Fibroblast of skin of right quadriceps (primary cell): ENCODE measurements at regions not wholly inside any gene's neighbourhood (a gene's known extent, or its start where the extent isn't known, plus 50 kb on each side); places are given as distances from the start of the nearest gene placed in this dataset.
"Not testable (repeated sequence)": the region's sequence is repeated elsewhere in the genome, so short reads cannot be mapped to it uniquely, and the experiment has no call there.

Experiments used
- DNase-seq: peaks from one replicate; pipeline ENCODE4 v3.0.0-alpha.2; 2013

GRCh38 chr18:1505856-1506255 is 601.2 kb downstream of the ADCYAP1 start:
- DNase-seq: no peak

- DNase-seq: no peak
Observed at GRCh38 chr18:1510542-1511179, 606.0 kb downstream of the ADCYAP1 start.

- no peak for DNase-seq
Observed at GRCh38 chr18:1511619-1512311, 607.1 kb downstream of the ADCYAP1 start.

- DNase-seq: no peak
Observed at GRCh38 chr18:1513519-1513918, 608.8 kb downstream of the ADCYAP1 start.

DNA sequence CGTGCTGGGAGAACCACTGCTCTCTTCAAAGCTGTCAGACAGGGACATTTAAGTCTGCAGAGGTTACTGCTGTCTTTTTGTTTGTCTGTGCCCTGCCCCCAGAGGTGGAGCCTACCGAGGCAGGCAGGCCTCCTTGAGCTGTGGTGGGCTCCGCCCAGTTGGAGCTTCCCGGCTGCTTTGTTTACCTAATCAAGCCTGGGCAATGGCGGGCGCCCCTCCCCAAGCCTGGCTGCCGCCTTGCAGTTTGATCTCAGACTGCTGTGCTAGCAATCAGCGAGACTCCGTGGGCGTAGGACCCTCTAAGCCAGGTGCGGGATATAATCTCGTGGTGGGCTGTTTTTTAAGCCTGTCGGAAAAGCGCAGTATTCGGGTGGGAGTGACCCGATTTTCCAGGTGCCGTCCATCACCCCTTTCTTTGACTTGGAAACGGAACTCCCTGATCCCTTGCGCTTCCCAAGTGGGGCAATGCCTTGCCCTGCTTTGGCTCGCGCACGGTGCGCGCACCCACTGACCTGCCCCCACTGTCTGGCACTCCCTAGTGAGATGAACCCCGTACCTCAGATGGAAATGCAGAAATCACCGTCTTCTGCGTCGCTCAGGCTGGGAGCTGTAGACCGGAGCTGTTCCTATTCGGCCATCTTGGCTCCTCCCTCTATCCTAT is 617.0 kb downstream of the ADCYAP1 start:
- not testable (repeated sequence) for DNase-seq

DNA sequence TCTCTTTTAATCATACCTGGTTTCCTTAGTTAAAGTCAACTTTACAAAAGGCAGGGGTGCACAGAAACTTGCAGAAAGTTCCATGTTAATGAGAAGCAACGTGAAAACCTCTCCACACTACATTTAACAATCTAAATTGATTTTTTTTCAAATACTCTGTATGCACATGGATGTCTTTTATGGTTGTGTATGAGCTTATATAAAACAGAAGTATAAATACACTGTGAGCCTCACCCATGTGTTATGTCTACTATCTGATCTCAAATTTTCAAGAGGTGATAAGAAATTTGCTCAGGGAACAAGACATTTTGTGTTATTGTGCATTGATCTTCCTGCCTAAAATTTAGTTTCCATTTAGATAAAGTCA is 617.6 kb downstream of the ADCYAP1 start:
- no peak for DNase-seq

DNA sequence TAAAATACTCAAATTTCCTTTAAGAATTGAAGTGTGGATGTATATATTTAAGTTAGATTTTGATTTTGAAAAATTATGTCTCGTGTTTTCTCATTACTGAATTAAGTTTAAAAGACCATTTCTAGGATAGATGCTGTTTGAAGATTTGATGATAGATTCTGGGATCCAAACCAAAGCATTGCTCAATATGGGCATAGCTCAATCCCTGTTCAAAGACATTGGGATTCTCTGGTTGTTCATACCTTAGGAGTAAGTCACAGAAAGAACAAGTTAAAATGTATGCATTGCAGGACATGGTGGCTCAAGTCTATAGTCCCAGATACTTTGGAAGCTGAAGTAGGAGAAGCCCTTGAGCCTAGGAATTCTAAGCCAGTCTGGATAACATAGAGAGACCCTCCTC is 622.3 kb downstream of the ADCYAP1 start:
- peak; percentile 16 for DNase-seq

- DNase-seq: no peak
Observed at GRCh38 chr18:1527805-1528204, 623.1 kb downstream of the ADCYAP1 start.

DNA sequence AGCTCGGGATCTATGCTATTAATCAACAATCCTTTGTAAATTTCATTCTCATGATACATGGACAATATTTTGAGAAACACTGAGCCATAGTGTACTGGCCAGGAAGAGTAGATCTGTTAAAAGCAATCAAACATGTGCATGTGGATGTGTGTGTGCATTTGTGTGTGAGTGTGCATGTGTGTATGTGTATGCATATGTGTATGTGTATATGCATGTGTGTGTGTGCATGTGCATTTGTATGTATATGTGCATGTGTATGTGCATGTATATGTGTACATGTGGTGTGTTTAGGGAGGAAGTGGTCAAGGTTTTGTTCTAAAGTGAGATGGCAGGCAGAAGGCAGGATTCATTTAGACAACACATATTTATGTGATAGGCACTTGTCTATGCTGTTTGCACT is 623.8 kb downstream of the ADCYAP1 start:
- DNase-seq: no peak

DNA sequence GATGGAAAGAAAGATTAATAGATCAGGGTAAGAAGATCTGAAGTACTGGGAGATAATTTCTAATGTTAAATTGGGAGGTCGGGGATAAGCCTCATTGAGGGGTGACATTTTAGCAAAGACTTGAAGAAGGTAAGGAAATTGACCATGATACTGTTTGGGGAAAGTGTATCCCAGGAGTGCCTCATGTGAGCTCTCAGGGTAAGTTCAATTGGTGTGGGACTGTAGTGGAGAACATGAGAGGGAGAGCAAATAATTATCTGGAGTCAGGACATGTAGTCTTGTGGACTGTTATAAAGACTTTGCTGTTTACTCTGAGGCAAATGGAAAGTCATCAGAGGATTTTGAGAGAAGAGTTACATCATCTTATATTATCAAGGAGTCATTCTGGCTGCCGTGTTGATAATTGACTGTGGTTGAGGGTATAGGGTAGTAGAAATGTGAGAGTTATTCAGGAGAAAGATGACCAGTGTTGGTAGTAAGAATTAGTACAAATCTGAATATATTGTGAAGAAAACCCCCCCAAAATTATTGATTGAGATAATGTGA is 624.4 kb downstream of the ADCYAP1 start:
- no peak for DNase-seq

- DNase-seq: no peak
Observed at GRCh38 chr18:1530650-1531049, 626.0 kb downstream of the ADCYAP1 start.

DNA sequence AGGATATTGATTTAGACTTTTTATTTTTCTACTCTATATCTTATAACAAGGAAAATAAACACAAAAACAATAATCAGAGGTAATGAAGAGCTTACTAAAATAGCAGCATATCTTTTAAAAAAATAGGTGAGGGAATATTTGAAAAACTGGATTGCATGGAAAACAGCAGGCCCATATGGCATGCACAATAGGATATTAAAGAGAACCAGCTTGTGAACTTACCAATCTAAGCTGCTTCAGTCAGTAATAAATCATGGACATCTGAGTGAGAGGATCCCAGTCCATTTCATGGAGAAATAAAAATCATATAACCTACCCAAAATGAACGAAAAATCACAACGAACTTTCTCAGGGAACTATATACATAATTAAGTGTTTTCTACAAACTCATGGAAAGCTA is 634.6 kb downstream of the ADCYAP1 start:
- no peak for DNase-seq

DNA sequence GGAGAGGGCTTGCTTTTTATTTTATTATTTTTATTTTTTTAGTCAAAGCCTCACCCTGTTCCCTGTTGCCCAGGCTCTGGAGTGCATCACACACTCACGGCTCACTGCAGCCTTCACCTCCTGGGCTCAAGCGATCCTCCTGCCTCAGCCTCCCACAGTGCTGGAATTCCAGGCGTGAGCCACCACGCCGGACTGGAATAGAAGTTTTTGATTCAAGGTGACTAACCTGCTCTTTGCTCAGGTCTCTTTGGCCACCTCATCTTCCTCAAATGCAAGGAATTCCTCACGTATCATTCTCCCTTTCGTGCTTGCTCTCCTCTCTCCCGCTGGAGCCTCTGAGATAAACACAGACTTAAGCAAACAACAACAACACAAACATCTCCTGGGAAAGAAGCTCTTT is 636.8 kb downstream of the ADCYAP1 start:
- DNase-seq: no peak

DNA sequence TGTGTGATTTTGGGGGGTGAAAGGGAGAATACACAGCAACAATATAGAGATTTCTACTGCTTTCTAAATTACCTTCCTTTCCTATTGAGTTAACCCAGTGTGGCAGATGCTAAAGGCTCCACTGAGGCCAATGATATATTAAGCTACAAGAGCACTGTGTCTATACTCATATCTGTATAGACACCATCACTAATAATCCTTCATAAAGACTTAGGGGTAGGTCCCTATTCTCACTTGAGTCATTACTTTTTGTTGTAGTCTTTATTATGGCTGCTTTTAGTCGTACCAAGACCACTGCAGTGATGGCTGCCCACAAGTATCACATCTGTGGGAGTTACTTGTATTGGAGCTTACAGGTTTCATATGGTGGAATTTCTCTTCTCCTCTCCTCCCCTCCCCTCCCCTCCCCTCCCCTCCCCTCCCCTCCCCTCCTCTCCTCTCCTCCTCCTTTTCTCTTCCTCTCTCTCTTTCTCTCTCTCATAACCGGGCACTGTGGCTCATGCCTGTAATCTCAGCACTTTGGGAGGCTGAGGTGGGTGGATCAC is 637.6 kb downstream of the ADCYAP1 start:
- DNase-seq: no peak

DNA sequence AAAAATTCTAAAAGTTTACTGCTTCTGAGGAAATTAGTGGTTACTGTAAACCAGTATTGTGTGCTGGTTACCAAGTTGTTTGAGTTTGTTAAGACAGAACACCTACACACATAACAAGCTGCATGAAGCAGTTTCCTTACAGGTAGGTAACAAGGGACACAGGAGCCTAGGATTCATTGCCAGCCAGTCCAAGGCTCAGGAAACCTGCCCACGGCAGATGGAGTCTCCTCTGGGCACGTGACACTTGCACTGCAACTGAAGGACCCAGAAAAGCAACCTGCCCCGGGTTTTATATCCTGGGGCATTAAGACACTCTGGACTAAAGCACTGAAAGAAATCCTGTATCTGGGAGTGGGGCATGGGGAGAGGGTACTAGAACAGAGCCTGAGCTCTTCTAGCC is 639.3 kb downstream of the ADCYAP1 start:
- DNase-seq: no peak

GRCh38 chr18:1557711-1558110 is 653.0 kb downstream of the ADCYAP1 start:
- DNase-seq: not testable (repeated sequence)

DNA sequence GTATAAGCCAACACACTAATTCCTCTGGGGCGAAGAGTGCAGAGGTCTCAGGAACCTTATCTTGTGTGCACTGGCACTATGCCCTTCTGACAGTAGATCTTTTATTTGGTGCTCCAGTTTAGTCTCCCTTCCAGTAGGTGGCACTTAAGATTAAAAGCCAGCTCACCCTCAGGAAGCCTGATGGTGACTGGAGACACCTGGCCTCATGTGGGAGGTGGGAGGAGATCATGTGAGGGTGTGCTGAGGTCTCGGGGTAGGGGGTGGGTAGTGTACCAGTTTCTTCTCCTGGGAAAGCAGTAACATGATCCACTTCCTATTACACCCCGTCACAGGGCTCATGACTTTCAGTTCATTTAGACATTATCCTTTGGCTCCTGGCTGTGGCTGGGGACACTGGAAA is 654.9 kb downstream of the ADCYAP1 start:
- no peak for DNase-seq

- no peak for DNase-seq
Observed at GRCh38 chr18:1564793-1565192, 660.1 kb downstream of the ADCYAP1 start.

- no peak for DNase-seq
Observed at GRCh38 chr18:1571206-1571605, 666.5 kb downstream of the ADCYAP1 start.

- no peak for DNase-seq
Observed at GRCh38 chr18:1573732-1574131, 669.1 kb downstream of the ADCYAP1 start.

GRCh38 chr18:1575084-1575483 is 670.4 kb downstream of the ADCYAP1 start:
- DNase-seq: no peak

- DNase-seq: no peak
Observed at GRCh38 chr18:1578505-1578904, 673.8 kb downstream of the ADCYAP1 start.

DNA sequence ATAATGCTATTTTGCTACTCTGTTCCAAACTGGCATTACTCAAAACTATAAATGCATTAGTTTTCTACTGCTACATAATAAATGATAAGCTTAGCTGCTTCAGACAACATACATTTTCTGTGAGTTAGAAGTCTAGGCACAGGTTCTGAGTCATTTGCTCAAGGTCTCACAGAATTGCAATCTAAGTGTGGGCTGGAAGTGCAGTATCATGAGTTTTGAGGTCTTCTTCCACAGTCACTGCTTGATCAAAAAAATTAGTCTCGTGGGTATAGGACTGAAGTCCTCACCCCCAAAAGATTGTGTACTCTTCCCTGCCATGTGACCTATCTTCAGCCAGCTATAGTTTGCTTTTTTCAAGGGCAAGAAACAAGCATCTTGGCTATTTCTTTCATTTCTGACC is 676.9 kb downstream of the ADCYAP1 start:
- no peak for DNase-seq
